Upper lobe of left lung (tissue), 4 donors: ENCODE measurements at regions not wholly inside any gene's neighbourhood (a gene's known extent, or its start where the extent isn't known, plus 50 kb on each side); places are given as distances from the start of the nearest gene placed in this dataset.

Experiments used
- CTCF ChIP-seq, 6 experiments: fragments of 450-650 bp in 4 of 6; fragments of 200-600 bp in 2 of 6; sonication (generic) in 2 of 6; IDR thresholded peaks; one replicate each; pipeline ENCODE4 v1.5.1; 2016 to 2019; ENCODE audit warnings: antibody characterized with exemption in 6 of 6
- POLR2A ChIP-seq, 4 donors: fragments of 450-650 bp; IDR thresholded peaks; one replicate each; pipeline ENCODE4 v1.5.1; 2016 to 2017; ENCODE audit warnings: antibody characterized with exemption in 4 of 4, mild to moderate bottlenecking in 2 of 4
- POLR2AphosphoS5 ChIP-seq, 2 donors: sonication (generic); formaldehyde crosslinking; IDR thresholded peaks; one replicate each; pipeline ENCODE4 v1.5.1; 2017; ENCODE audit warnings: antibody characterized with exemption in 2 of 2

DNA sequence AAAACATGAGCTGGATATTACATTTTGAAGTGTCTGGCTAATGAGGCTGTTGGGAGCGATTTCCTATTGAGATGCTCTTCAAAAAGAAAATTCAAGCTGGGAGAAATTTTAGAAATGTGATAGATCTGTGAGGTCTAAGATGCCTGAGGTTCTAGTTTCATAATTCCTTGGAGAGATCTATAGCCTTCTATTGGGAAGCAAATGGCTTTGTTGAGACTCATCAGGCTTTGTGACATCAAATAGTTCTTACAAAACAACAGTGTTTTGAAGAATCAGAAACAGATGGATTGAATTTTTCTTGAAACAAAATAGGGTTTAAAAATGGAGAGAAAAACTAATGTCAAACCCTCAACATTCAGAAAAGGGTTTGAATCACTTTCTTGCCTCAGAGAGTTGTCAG is 292.9 kb downstream of the NNT start:
- no peak for TF ChIP-seq CTCF (IDR thresholded peaks at IDR 0.05)
- TF ChIP-seq POLR2AphosphoS5 (IDR thresholded peaks at IDR 0.05), result no peak
- TF ChIP-seq POLR2A (IDR thresholded peaks at IDR 0.05), result no peak
